K562 (cell line): ENCODE measurements at regions not wholly inside any gene's neighbourhood (a gene's known extent, or its start where the extent isn't known, plus 50 kb on each side); places are given as distances from the start of the nearest gene placed in this dataset.

Source experiments
- ATAC-seq: fragments of 200-7000 bp; cut with Tn5 transposase; 3 replicates; pipeline ENCODE4 v1.9.1; 2020; ENCODE audit warnings: moderate library complexity
- BruUV-seq: library from RNA; stranded (reverse); fragments of 400-500 nt; replicated peaks from 2 replicates; lab custom pipeline; 2021; lab: Mats Ljungman, UMichigan
- CTCF ChIA-PET: fragments of 300-600 bp; formaldehyde crosslinking; extraction: SDS; loops from one replicate; lab custom pipeline; 2021; ENCODE audit warnings: low intra/inter-chr PET ratio; lab: Yijun Ruan, JAX
- POLR2A ChIA-PET: fragments of 300-600, 350-650 bp; sonication (Branson Sonifier 250); formaldehyde crosslinking; extraction: SDS; loops from one replicate; lab custom pipeline; 2021; ENCODE audit warnings: antibody characterized with exemption, inconsistent platforms; lab: Yijun Ruan, JAX
- DNase-seq, 4 experiments: peaks; one replicate each; pipeline versions ENCODE4 v3.0.0 to v3.0.0-alpha.2; 2011 to 2018; ENCODE audit warnings: low spot score in 3 of 4, mixed read lengths in 3 of 4; ENCODE audit errors: extremely low read depth in 1 of 4
- FAIRE-seq: peaks from 2 replicates; lab custom pipeline; 2011; peaks lifted over from hg19 to GRCh38; lab: Jason Lieb, UNC
- H2AFZ ChIP-seq: 2 replicates; pipeline ENCODE4 v1.6.0; 2011; ENCODE audit warnings: low read depth, low read length, control low read depth, inconsistent platforms
- H3K27ac ChIP-seq: fragments of 200-600 bp; 3 replicates; pipeline ENCODE4 v1.8.0; 2011; ENCODE audit warnings: low read depth, mild to moderate bottlenecking, control low read depth, inconsistent platforms, low read length, moderate library complexity, mixed read lengths; ENCODE audit errors: extremely low read depth
- H3K27me3 ChIP-seq, 2 experiments: fragments of 300-600 bp in 1 of 2; 2 replicates in 1 of 2; 3 replicates in 1 of 2; pipeline versions ENCODE4 v1.6.0 to v1.8.0; 2011; ENCODE audit warnings: inconsistent platforms in 2 of 2, low read length in 2 of 2, mild to moderate bottlenecking in 1 of 2, mixed read lengths in 1 of 2, moderate library complexity in 1 of 2; ENCODE audit not compliant: control insufficient read depth in 2 of 2, insufficient read depth in 2 of 2
- H3K36me3 ChIP-seq: fragments of 300-600 bp; 3 replicates; pipeline ENCODE4 v1.8.0; 2011; ENCODE audit warnings: mild to moderate bottlenecking, low read length, inconsistent platforms; ENCODE audit not compliant: control insufficient read depth, insufficient read depth
- H3K4me1 ChIP-seq, 2 experiments: fragments of 200-600 bp in 1 of 2; replicated peaks in 1 of 2; 2 replicates in 1 of 2; 3 replicates in 1 of 2; pipeline versions ENCODE4 v1.5.1 to v1.8.0; 2011; ENCODE audit warnings: inconsistent platforms in 2 of 2, low read length in 2 of 2, mild to moderate bottlenecking in 1 of 2, mixed read lengths in 1 of 2, moderate library complexity in 1 of 2; ENCODE audit not compliant: control insufficient read depth in 2 of 2, insufficient read depth in 2 of 2
- H3K4me2 ChIP-seq: 2 replicates; pipeline ENCODE4 v1.6.1; 2011; ENCODE audit warnings: low read length, control low read depth, inconsistent platforms, mixed read lengths; ENCODE audit not compliant: insufficient read depth
- H3K4me3 ChIP-seq: fragments of 200-600 bp; sonication (generic), shearing (Covaris generic); 2 replicates; pipeline ENCODE4 v1.5.1; 2016; ENCODE audit warnings: control low read depth, inconsistent platforms
- H3K79me2 ChIP-seq: fragments of 200-600 bp; 3 replicates; pipeline ENCODE4 v1.8.0; 2011; ENCODE audit warnings: low read length, inconsistent platforms; ENCODE audit not compliant: control insufficient read depth, insufficient read depth
- H3K9ac ChIP-seq, 2 experiments: 2 replicates each; pipeline versions ENCODE4 v1.6.0 to v1.6.1; 2011; ENCODE audit warnings: low read depth in 2 of 2, low read length in 2 of 2, control low read depth in 1 of 2, inconsistent platforms in 1 of 2, mild to moderate bottlenecking in 1 of 2, mixed read lengths in 1 of 2; ENCODE audit not compliant: insufficient read depth in 1 of 2
- H3K9me1 ChIP-seq: one replicate; pipeline ENCODE4 v1.6.0; 2011; ENCODE audit warnings: inconsistent platforms, mild to moderate bottlenecking, low read length, moderate library complexity; ENCODE audit not compliant: control insufficient read depth, insufficient read depth
- H3K9me3 ChIP-seq: replicated peaks from 2 replicates; pipeline ENCODE4 v1.5.1; 2011; ENCODE audit warnings: low read depth, low read length, inconsistent platforms; ENCODE audit not compliant: control insufficient read depth, insufficient read depth
- H4K20me1 ChIP-seq: replicated peaks from 2 replicates; pipeline ENCODE4 v1.6.1; 2011; ENCODE audit warnings: low read length, inconsistent platforms, mixed read lengths; ENCODE audit not compliant: control insufficient read depth, insufficient read depth
- CBX1 ChIP-seq: sonication (generic); IDR thresholded peaks from 2 replicates; pipeline ENCODE4 v1.6.1; 2016; ENCODE audit warnings: antibody characterized with exemption, low read depth, mild to moderate bottlenecking
- HIVEP1 ChIP-seq: fragments of 250-450 bp; sonication (Bioruptor Pico); IDR thresholded peaks from 2 replicates; pipeline ENCODE4 v1.4.0; 2020; ENCODE audit warnings: mild to moderate bottlenecking
- LEF1 ChIP-seq: fragments of 450-650 bp; IDR thresholded peaks from 2 replicates; pipeline ENCODE4 v1.6.1; 2016; ENCODE audit warnings: mild to moderate bottlenecking
- MNT ChIP-seq, 2 experiments: fragments of 450-650 bp; conservative IDR thresholded peaks; 2 replicates each; pipeline ENCODE4 v1.6.1; 2017; ENCODE audit warnings: mild to moderate bottlenecking in 2 of 2, moderate library complexity in 2 of 2
- POLR2G ChIP-seq: fragments of 200-400 bp; formaldehyde crosslinking; IDR thresholded peaks from 2 replicates; pipeline ENCODE4 v1.6.1; 2017; ENCODE audit warnings: low read depth, mild to moderate bottlenecking, antibody characterized with exemption, low read length, moderate library complexity
- TSHZ1 ChIP-seq: fragments of 250-450 bp; sonication (Bioruptor Pico); IDR thresholded peaks from 2 replicates; pipeline ENCODE4 v1.4.0; 2020; ENCODE audit warnings: mild to moderate bottlenecking, moderate library complexity
- ZBTB5 ChIP-seq: fragments of 450-650 bp; IDR thresholded peaks from 2 replicates; pipeline ENCODE4 v1.6.1; 2017; ENCODE audit warnings: antibody characterized with exemption
- WGBS: fragments of 100-300 bp; shearing (Covaris generic); methylation state at CpG from one replicate; pipeline ENCODE4 v1.1.6; 2016; ENCODE audit warnings: low coverage, mixed read lengths; ENCODE audit not compliant: insufficient coverage; ENCODE audit errors: missing lambda C conversion rate; 5-methylcytosine and 5-hydroxymethylcytosine counted together
- in situ Hi-C: fragments of 300-500 bp; cut with MboI; formaldehyde crosslinking; loops from 4 replicates; pipeline ENCODE4 v1.15.0; 2018; ENCODE audit warnings: inconsistent platforms, mixed read lengths
- intact Hi-C: fragments of 100-400 bp; cut with micrococcal nuclease; formaldehyde crosslinking; loops from 2 replicates; pipeline ENCODE4 v1.14.2; 2022

GRCh38 chr14:40318211-40318719 is 886.0 kb upstream of the FBXO33 start:
- BruUV-seq, result no TSS peak
- no peak overlapping the region for H3K4me2 ChIP-seq
- 0% methylated on average over 2 of the region's 2 CpGs for WGBS
- TF ChIP-seq LEF1, result no peak
- no peak for TF ChIP-seq ZBTB5
- TF ChIP-seq TSHZ1, result no peak
- no peak for TF ChIP-seq HIVEP1 (CRISPR knock-in tag)
- no peak for TF ChIP-seq MNT (conservative IDR thresholded peaks at IDR 0.05)
- TF ChIP-seq CBX1, result no peak
- TF ChIP-seq POLR2G, result no peak

More at GRCh38 chr14:40318211-40318719, 886.0 kb upstream of the FBXO33 start:
- ATAC-seq (no peak), DNase-seq (no peak), FAIRE-seq (no peak)
- ChIA-PET CTCF (no interaction called here), POLR2A (no interaction called here)
- H3K9ac ChIP-seq, result no peak overlapping the region
- H3K27ac ChIP-seq, result no peak overlapping the region
- no peaks in the 10 kb centered on the region for H3K36me3 ChIP-seq
- H3K9me3 ChIP-seq, result no peaks in the 10 kb centered on the region
- in situ Hi-C loops, result no loop called here
- H2AFZ ChIP-seq, result no peak overlapping the region
- H3K27me3 ChIP-seq, result no peaks in the 10 kb centered on the region
- H3K79me2 ChIP-seq, result no peaks in the 10 kb centered on the region
- no peaks in the 10 kb centered on the region for H4K20me1 ChIP-seq
- no peaks in the 10 kb centered on the region for H3K4me1 ChIP-seq
- H3K4me3 ChIP-seq, result no peak overlapping the region
- intact Hi-C loops, result no loop called here
- no peaks in the 10 kb centered on the region for H3K9me1 ChIP-seq
